ENCODE measurements at regions not wholly inside any gene's neighbourhood (a gene's known extent, or its start where the extent isn't known, plus 50 kb on each side); places are given as distances from the start of the nearest gene placed in this dataset.

DNA sequence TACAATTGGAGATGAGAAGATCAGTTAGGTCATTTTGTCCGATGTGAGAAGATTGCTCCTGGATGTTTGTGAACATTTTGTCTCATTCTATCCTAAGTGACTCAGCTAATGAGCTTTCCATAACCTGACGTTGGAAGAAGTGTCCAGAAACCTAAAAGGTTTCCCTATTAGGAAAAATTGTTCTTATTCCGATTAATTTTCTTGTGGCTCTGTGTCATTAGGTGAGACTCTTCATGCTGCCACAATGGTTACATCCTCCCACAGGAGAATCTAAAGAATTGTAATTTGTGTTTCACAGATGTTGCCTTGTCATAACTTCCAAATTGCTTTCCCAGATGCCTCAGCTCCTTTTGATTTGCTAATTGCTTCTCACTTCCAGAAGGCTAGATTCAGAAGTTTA is 261.0 kb upstream of the APCDD1 start:
- 66 to 75% (median 68%) methylated on average over 3 of the region's 3 CpGs for WGBS, 3 donors
- DNase-seq (no peak), ATAC-seq (no peak)
- intact Hi-C loops (cut with DNase I), result no loop called here
- H3K27me3 ChIP-seq (ENCODE audit: insufficient read depth in 3 of 3, low read length in 2 of 3), result no peaks in the 10 kb centered on the region
- no peak for TF ChIP-seq CTCF (IDR thresholded peaks at IDR 0.05)
- no peaks in the 10 kb centered on the region for H3K4me1 ChIP-seq
- H3K27ac ChIP-seq, result no peak overlapping the region
- H3K36me3 ChIP-seq (ENCODE audit: insufficient read depth in 1 of 2, low read depth in 1 of 2), result no peaks in the 10 kb centered on the region
- H3K4me3 ChIP-seq, result no peak overlapping the region
- no peaks in the 10 kb centered on the region for H3K9me3 ChIP-seq

GRCh38 chr18:10194592-10194991 is 259.8 kb upstream of the APCDD1 start:
- intact Hi-C loops (cut with DNase I), result no loop called here
- H3K36me3 ChIP-seq (ENCODE audit: insufficient read depth in 1 of 2, low read depth in 1 of 2), result no peaks in the 10 kb centered on the region
- no peaks in the 10 kb centered on the region for H3K9me3 ChIP-seq
- TF ChIP-seq CTCF (IDR thresholded peaks at IDR 0.05), result no peak
- no peak overlapping the region for H3K27ac ChIP-seq
- ATAC-seq, result no peak
- no peak for DNase-seq
- no peak overlapping the region for H3K4me3 ChIP-seq
- 34 to 43% (median 38%) methylated on average over 4 of the region's 4 CpGs for WGBS, 3 donors
- no peaks in the 10 kb centered on the region for H3K27me3 ChIP-seq (ENCODE audit: insufficient read depth in 3 of 3, low read length in 2 of 3)
- H3K4me1 ChIP-seq, result no peaks in the 10 kb centered on the region

- 72 to 89% (median 89%) methylated on average over 2 of the region's 2 CpGs for WGBS, 3 donors
- no peak for DNase-seq
- intact Hi-C loops (cut with DNase I), result no loop called here
These were observed 258.9 kb upstream of the APCDD1 start for GRCh38 chr18:10195529-10195928.

DNA sequence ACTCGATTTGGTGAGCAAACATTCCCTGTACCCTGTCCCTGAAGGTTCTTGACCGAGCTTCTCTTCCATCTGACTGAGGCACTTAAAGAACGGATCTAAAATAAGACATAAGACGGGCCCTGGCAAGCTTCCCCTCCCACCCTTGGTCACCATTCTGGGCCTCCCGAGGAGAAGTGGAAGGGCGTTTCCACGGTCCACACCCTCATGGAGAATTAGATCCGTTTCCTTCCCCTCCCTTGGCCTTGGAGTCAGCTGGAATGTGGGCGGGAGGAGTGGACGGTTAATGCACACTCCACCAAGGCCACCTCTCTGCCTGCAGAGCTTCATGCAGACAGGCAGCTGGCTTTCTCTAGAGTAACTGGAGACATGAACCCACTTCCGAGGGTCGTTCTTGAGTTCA is 257.3 kb upstream of the APCDD1 start:
- peak in 1 of 2 donors; percentile 30 for DNase-seq
- 58 to 61% (median 58%) methylated on average over 12 of the region's 12 CpGs for WGBS, 3 donors
- Histone ChIP-seq H3K36me3 (ENCODE audit: insufficient read depth in 1 of 2, low read depth in 1 of 2) (no peaks in the 10 kb centered on the region), H3K4me3 (no peak overlapping the region), H3K27ac (no peak overlapping the region), H3K4me1 (no peaks in the 10 kb centered on the region), H3K27me3 (ENCODE audit: insufficient read depth in 3 of 3, low read length in 2 of 3) (no peaks in the 10 kb centered on the region), H3K9me3 (no peaks in the 10 kb centered on the region)
- no peak for ATAC-seq
- intact Hi-C loops (cut with DNase I), result no loop called here
- no peak for TF ChIP-seq CTCF (IDR thresholded peaks at IDR 0.05)

More at GRCh38 chr18:10195529-10195928, 258.9 kb upstream of the APCDD1 start:
- no peak for ATAC-seq
- no peak for TF ChIP-seq CTCF (IDR thresholded peaks at IDR 0.05)
- Histone ChIP-seq H3K9me3 (no peaks in the 10 kb centered on the region), H3K27ac (no peak overlapping the region), H3K27me3 (ENCODE audit: insufficient read depth in 3 of 3, low read length in 2 of 3) (no peaks in the 10 kb centered on the region), H3K4me3 (no peak overlapping the region), H3K4me1 (no peaks in the 10 kb centered on the region), H3K36me3 (ENCODE audit: insufficient read depth in 1 of 2, low read depth in 1 of 2) (no peaks in the 10 kb centered on the region)

DNA sequence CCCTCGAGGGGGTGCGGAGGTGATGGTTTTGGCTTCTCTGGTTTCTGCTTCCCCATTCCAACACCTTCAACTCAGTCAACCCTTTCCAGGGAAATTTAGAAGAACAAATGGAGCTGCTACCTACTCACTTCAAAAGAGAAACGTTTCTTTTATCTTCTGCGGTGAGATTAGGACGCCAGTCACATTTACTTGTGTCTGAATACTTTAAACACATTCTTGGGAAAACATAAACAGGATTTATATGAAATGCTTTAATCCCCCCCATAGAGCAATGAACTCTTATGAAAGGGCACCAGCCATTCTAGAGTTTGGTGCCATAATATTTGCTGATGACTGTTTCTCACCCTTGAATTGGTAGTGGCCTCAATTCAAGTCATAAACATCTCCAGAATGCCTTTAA is 253.2 kb upstream of the APCDD1 start:
- peaks cover 0 to 2% (median 0%) of the 10 kb centered on the region in 3 donors for H3K27me3 ChIP-seq (ENCODE audit: insufficient read depth in 3 of 3, low read length in 2 of 3)
- no peaks in the 10 kb centered on the region for H3K36me3 ChIP-seq (ENCODE audit: insufficient read depth in 1 of 2, low read depth in 1 of 2)
- DNase-seq (no peak), ATAC-seq (no peak)
- WGBS, 3 donors, result 72 to 81% (median 75%) methylated on average over 5 of the region's 5 CpGs
- H3K27ac ChIP-seq, result no peak overlapping the region
- H3K4me1 ChIP-seq, result no peaks in the 10 kb centered on the region
- no peaks in the 10 kb centered on the region for H3K9me3 ChIP-seq
- intact Hi-C loops (cut with DNase I), result no loop called here
- TF ChIP-seq CTCF (IDR thresholded peaks at IDR 0.05), result no peak
- no peak overlapping the region for H3K4me3 ChIP-seq

Data from psoas muscle (tissue), 7 donors.